ELF-1 (cell line): ENCODE measurements at regions not wholly inside any gene's neighbourhood (a gene's known extent, or its start where the extent isn't known, plus 50 kb on each side); places are given as distances from the start of the nearest gene placed in this dataset.
"Not testable (repeated sequence)": the region's sequence is repeated elsewhere in the genome, so short reads cannot be mapped to it uniquely, and the experiment has no call there.

Experiments used
- DNase-seq: peaks from one replicate; pipeline ENCODE4 v3.0.0-alpha.2; 2016; ENCODE audit warnings: low read depth, low spot score

- DNase-seq, result no peak
These were observed 257.4 kb upstream of the TRPC7 start for GRCh38 chr5:136622747-136623146.

GRCh38 chr5:136621743-136622142, 256.4 kb upstream of the TRPC7 start:
- no peak for DNase-seq

- no peak for DNase-seq
These were observed 255.3 kb upstream of the TRPC7 start for GRCh38 chr5:136620621-136621020.

GRCh38 chr5:136620016-136620419, 254.7 kb upstream of the TRPC7 start:
- DNase-seq, result no peak

- DNase-seq, result no peak
These were observed 254.2 kb upstream of the TRPC7 start for GRCh38 chr5:136619556-136619955.

- DNase-seq, result no peak
These were observed 250.1 kb upstream of the TRPC7 start for GRCh38 chr5:136615251-136616119.

- no peak for DNase-seq
These were observed 247.9 kb upstream of the TRPC7 start for GRCh38 chr5:136613230-136613629.

- no peak for DNase-seq
These were observed 240.3 kb upstream of the TRPC7 start for GRCh38 chr5:136605638-136606037.

GRCh38 chr5:136600306-136600705, 235.0 kb upstream of the TRPC7 start:
- no peak for DNase-seq

GRCh38 chr5:136598802-136599404, 233.6 kb upstream of the TRPC7 start:
- DNase-seq, result no peak

- no peak for DNase-seq
These were observed 229.1 kb upstream of the TRPC7 start for GRCh38 chr5:136594416-136594815.

GRCh38 chr5:136590581-136590980, 225.2 kb upstream of the TRPC7 start:
- no peak for DNase-seq

GRCh38 chr5:136586196-136586595, 220.9 kb upstream of the TRPC7 start:
- DNase-seq, result no peak

- DNase-seq, result no peak
These were observed 219.1 kb upstream of the TRPC7 start for GRCh38 chr5:136584474-136584873.

- no peak for DNase-seq
These were observed 213.9 kb upstream of the TRPC7 start for GRCh38 chr5:136579238-136579637.

- DNase-seq, result not testable (repeated sequence)
These were observed 204.5 kb upstream of the TRPC7 start for GRCh38 chr5:136569875-136570274.

GRCh38 chr5:136565457-136565856, 200.1 kb upstream of the TRPC7 start:
- DNase-seq, result peak; percentile 29

GRCh38 chr5:136565050-136565449, 199.7 kb upstream of the TRPC7 start:
- peak; percentile 6 for DNase-seq

- not testable (repeated sequence) for DNase-seq
These were observed 199.1 kb upstream of the TRPC7 start for GRCh38 chr5:136564431-136564830.

GRCh38 chr5:136563489-136563888, 198.1 kb upstream of the TRPC7 start:
- DNase-seq, result peak; percentile 13

GRCh38 chr5:136560126-136560525, 194.8 kb upstream of the TRPC7 start:
- DNase-seq, result no peak

- DNase-seq, result no peak
These were observed 194.3 kb upstream of the TRPC7 start for GRCh38 chr5:136559651-136560050.

- DNase-seq, result not testable (repeated sequence)
These were observed 181.8 kb upstream of the TRPC7 start for GRCh38 chr5:136547096-136547495.
